HPDE6-E6E7 (cell line): ENCODE measurements at regions not wholly inside any gene's neighbourhood (a gene's known extent, or its start where the extent isn't known, plus 50 kb on each side); places are given as distances from the start of the nearest gene placed in this dataset.

Source experiments
- DNase-seq: peaks from one replicate; pipeline ENCODE4 v3.0.0; 2011; ENCODE audit warnings: missing footprints; ENCODE audit errors: extremely low spot score

GRCh38 chr2:120828829-120829632 lies 93.4 kb downstream of the GLI2 start:
- no peak for DNase-seq

- DNase-seq, result no peak
These were observed 94.0 kb downstream of the GLI2 start for GRCh38 chr2:120829633-120830025.

DNA sequence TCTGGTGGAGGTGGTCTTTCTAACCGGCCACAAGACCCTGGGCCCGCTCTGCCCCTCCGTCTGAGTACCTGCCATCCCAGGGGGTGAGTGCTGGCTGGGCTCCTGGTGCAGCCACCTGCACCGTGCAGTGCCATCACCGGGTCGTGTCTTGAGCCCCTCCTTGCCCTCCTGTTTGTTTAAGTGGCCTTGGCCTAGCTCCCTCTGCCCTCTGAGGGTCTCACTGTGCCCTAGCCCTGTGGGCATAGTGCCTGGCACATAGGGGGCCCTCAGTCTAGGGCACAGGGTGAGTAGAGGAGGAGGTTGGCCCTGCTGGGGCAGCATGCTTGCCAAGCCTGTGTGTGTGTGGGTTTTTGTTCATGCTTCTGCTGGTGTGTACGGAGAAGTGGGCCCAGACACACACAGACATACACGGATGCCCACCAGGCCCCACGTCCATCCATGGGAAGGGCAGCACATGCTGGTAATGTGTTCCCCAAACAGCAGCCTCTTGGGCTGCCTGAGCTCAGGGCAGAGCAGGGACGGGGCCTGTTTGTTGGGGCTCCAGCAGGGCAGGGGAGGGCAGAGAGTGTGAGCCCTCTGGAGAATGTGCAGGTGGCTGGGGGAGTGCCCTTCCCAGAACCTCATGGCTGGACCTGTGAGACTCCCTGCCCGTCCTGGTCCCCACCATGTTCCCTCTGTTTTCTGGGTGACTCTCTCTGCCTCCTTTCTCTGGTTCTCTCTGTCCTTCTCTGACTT lies 94.6 kb downstream of the GLI2 start:
- DNase-seq, result no peak

GRCh38 chr2:120831086-120831485 lies 95.4 kb downstream of the GLI2 start:
- DNase-seq, result no peak

- DNase-seq, result no peak
These were observed 96.2 kb downstream of the GLI2 start for GRCh38 chr2:120831891-120832290.

- DNase-seq, result no peak
These were observed 96.8 kb downstream of the GLI2 start for GRCh38 chr2:120832296-120833070.

- no peak for DNase-seq
These were observed 97.5 kb downstream of the GLI2 start for GRCh38 chr2:120833127-120833675.

- no peak for DNase-seq
These were observed 98.5 kb downstream of the GLI2 start for GRCh38 chr2:120834206-120834605.

DNA sequence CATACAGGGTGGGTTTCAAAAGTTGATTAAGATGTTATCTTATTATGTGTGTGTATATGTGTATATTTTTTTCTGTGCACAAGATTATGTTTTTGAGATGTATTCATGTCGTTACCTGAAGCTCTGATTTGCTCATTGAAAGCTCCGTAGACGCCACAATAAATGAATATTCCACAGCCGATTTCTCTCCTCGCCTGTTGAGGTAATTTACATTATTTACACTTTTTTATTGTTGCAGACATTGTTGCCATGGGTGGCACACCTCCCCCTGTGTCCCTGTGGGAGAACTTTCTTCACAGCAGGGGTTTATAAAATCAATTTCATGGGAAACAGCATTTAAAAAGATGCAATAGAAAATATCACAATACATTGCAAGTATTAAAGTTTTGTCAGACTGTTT lies 100.6 kb downstream of the GLI2 start:
- no peak for DNase-seq

DNA sequence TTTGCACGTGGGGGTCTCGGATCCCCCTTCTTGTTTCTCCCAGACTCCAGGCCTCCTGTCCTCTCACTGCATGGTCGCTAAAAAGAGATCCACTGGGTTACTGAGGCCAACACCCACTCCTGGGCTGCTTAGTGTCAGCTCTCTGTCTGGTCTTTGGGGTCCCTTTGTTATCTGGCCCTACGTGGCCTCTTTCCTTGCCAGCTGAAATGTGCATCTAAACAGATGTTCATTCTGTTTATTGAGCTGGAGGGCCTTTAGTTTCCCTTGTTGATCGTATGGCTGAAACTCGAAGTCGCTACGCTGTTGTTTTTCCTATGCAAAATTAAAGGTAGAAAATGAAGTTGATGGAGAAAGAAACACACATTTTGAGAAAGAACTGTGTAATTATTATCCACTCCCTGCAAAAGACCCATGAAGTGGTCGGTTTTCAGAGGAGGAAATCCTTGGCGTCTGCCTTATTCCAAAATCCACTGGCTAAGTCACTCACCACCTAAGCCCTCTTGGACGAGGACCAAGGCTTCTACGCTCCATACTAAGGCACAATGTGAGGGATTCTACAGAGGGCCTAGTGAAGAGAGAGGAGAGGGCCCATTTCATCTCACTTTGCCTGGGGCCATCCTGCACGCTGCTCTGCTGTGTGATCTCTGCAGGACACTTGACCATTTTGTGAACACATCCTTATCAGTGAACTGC lies 105.3 kb downstream of the GLI2 start:
- DNase-seq, result no peak

DNA sequence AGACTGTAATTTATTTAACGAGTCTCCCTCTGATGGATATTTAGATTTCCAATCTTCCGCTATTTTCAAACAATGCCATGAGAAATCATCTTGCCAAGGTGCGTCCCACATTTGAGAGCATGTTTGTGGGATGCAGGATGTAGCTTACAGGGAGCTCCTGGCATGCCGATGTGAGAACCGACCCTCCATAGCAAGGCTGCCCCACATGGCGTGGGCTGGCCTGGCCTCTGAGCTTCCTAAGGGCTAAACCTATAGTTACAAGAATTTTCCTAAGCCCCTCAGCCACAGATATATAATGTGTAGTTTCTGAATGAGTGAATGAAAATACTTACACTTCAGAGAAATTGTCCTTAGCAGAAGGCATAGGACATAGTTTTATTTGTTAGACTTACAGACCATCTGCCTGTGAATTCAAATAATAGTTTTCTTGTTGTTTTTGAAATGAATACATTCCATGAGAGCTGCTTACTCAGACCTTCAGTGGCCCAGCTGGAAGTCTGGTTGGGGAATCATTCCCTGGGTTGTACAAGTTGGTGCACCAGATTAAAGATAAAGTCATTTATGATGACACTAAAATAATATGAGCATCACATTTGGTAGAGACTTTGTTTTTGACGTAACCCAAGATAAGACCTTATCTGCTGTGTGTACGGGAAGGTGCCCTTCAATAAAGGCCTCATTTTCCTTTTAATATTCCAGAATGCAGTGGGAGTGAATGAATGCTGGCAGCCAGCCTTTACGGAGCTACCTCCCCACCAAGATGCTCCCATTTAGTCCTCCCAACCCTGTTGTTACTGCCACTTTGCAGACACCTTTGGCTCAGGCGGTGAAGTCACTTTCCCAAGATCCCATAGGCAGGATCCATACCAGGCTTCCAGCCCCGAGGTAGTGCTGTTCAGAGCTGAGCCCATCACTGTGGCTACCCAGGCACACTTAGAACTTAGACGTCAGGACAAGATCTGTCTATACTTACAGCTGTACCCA lies 107.1 kb downstream of the GLI2 start:
- DNase-seq, result no peak

DNA sequence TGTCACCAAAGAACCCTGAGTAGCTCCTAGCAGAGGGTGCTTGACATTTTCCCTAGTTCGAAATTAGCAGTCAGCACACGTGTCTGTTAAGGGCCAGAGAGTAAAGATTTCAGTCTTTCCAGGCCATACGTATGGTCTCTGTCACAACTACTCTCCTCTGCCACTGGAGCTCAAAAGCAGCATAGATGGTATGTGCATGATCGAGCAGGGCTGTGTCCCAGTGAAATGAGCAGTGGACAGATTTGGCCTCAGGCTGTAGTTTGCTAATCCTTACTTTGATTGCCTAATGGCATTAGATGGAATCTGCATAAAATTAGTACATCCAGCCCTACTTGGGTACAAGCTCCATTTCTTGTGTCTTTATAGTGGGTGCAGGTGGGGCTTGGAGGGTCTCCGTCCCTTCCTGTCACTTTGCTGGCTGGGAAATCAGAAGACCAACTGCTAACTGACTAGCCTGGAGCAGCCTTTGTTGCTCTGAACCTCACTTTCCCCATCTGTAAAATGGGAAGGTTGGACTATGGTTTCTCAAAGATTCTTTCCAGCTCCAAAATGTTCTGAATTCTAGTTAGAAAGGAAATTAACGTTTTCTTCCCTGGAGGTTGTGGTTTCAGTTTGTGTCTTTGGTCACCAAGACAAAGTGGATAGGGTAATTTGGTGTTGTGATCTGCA lies 108.5 kb downstream of the GLI2 start:
- DNase-seq, result no peak

DNA sequence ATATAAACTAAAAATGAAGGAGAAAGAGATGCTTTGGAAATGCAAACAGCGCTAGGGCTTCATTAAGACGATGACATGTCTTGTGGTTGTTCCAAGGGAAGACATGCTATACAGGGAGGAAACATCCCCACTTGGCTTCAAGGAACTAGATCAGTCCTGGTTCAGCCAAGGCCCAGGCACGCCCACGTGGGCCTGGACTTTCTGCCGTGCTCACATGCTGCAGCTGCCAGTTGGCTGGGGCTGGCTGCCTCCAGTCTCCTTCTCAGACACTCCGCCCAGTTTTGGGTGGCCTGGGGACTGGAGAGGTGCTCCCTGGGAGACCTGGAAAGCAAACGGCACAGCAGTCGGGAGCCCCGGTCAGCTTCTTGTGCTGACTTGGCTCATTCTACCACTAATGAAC lies 109.6 kb downstream of the GLI2 start:
- DNase-seq, result no peak

- DNase-seq, result no peak
These were observed 110.9 kb downstream of the GLI2 start for GRCh38 chr2:120846406-120847095.

- DNase-seq, result no peak
These were observed 112.1 kb downstream of the GLI2 start for GRCh38 chr2:120847700-120848321.

DNA sequence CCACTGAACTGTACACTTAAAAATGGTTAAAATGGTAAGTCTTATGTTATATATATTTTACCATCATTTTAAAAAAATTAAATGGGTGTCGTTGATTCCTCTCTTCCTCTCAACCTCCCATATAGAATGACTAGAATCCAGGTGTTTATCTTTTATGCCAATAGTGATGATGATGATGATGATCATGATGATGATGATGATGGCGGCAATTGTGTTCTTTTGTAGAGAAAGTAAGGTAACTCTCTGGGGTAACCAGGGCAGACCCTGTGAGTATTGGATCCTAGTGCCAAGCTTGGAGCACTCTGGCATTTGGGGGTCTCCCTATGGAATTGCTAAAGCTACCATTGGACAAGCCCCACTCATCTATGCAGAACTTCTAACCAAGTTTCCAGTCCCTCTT lies 113.6 kb downstream of the GLI2 start:
- DNase-seq, result no peak

- no peak for DNase-seq
These were observed 114.9 kb downstream of the GLI2 start for GRCh38 chr2:120850551-120850950.

- DNase-seq, result no peak
These were observed 115.6 kb downstream of the GLI2 start for GRCh38 chr2:120851116-120851773.
